ENCODE measurements at regions not wholly inside any gene's neighbourhood (a gene's known extent, or its start where the extent isn't known, plus 50 kb on each side); places are given as distances from the start of the nearest gene placed in this dataset.

GRCh38 chr14:95601650-95602049 is 66.8 kb downstream of the GLRX5 start:
- no peak overlapping the region for H4K91ac ChIP-seq (ENCODE audit: insufficient read length, low read depth, low read length)
- no peak overlapping the region for H3K27ac Mint-ChIP-seq
- no peak overlapping the region for H3K56ac ChIP-seq (ENCODE audit: insufficient read length, low read depth, low read length)
- no peak overlapping the region for H2BK5ac ChIP-seq (ENCODE audit: insufficient read length, low read length)
- H3K4me1 ChIP-seq (ENCODE audit: insufficient read depth, low read length) = no peaks in the 10 kb centered on the region; the same call in 1 of the 2 replicates
- H3K4me1 Mint-ChIP-seq = peaks cover 13 to 14% of the 10 kb centered on the region in 2 experiments
- WGBS (ENCODE audit: extremely low coverage, insufficient read length, low lambda C conversion rate) = no CpG with 5 or more reads among the region's 3 CpGs
- H4K8ac ChIP-seq (replicated peaks; ENCODE audit: insufficient read length, low read depth, low read length) = no peak overlapping the region
- H3K9me3 ChIP-seq (ENCODE audit: control insufficient read depth, low read depth, low read length) = no peaks in the 10 kb centered on the region
- no peak overlapping the region for H3K18ac ChIP-seq (ENCODE audit: insufficient read length, low read depth, low read length)
- no peaks in the 10 kb centered on the region for H3K79me1 ChIP-seq (ENCODE audit: insufficient read depth, low read depth, low read length, poor library complexity, severe bottlenecking)
- no peak overlapping the region for H3K4me2 ChIP-seq (ENCODE audit: insufficient read depth, insufficient read length, low read length)
- no peaks in the 10 kb centered on the region for H3K36me3 Mint-ChIP-seq (ENCODE audit: insufficient read depth in 1 of 3, low read depth in 3 of 3)
- H3K27me3 ChIP-seq (ENCODE audit: insufficient read depth, low read length) = no peaks in the 10 kb centered on the region
- no peak overlapping the region for H2BK12ac ChIP-seq (ENCODE audit: insufficient read length, low read depth, low read length)
- H3K27ac ChIP-seq (ENCODE audit: insufficient read length, low read depth, low read length) = no peak overlapping the region
- H2AK5ac ChIP-seq (ENCODE audit: insufficient read length, low read length) = no peak overlapping the region
- no peak overlapping the region for H2BK120ac ChIP-seq (ENCODE audit: low read depth, low read length, poor library complexity, severe bottlenecking)
- no peak for DNase-seq
- H3K9ac ChIP-seq (ENCODE audit: extremely low read depth, insufficient read length, low read length) = no peak overlapping the region
- H3K4ac ChIP-seq (ENCODE audit: low read depth, low read length) = no peak overlapping the region
- peaks cover 0 to 4% of the 10 kb centered on the region in 2 experiments; a peak in 2 of 5 replicates for H3K9me3 Mint-ChIP-seq
- H2BK20ac ChIP-seq (ENCODE audit: low read depth, low read length, poor library complexity, severe bottlenecking) = no peak overlapping the region
- H3K27me3 Mint-ChIP-seq (ENCODE audit: low read depth) = peaks cover 34% of the 10 kb centered on the region
- H2BK15ac ChIP-seq (ENCODE audit: low read depth, low read length) = no peak overlapping the region
- H3K23ac ChIP-seq (ENCODE audit: insufficient read length, low read depth, low read length) = no peak overlapping the region
- H4K20me1 ChIP-seq (ENCODE audit: control insufficient read depth, insufficient read depth, insufficient read length) = no peaks in the 10 kb centered on the region
- no peak for TF ChIP-seq CTCF (conservative IDR thresholded peaks at IDR 0.05)
- no peak overlapping the region for H4K5ac ChIP-seq (ENCODE audit: insufficient read length, low read depth, low read length)
- H3K23me2 ChIP-seq (ENCODE audit: insufficient read length, low read depth, low read length, poor library complexity, severe bottlenecking) = peaks cover 7% of the 10 kb centered on the region
- H2AFZ ChIP-seq (ENCODE audit: low read length) = no peak overlapping the region
- H3K79me2 ChIP-seq (ENCODE audit: insufficient read depth, low read length) = no peaks in the 10 kb centered on the region
- no peak overlapping the region for H3K14ac ChIP-seq (ENCODE audit: insufficient read depth, low read length)
- no peak overlapping the region for H3T11ph ChIP-seq (ENCODE audit: low read length)
- H3K4me3 Mint-ChIP-seq = no peak overlapping the region

Measured in H9 (cell line).